ENCODE measurements at regions not wholly inside any gene's neighbourhood (a gene's known extent, or its start where the extent isn't known, plus 50 kb on each side); places are given as distances from the start of the nearest gene placed in this dataset.
"Not testable (repeated sequence)": the region's sequence is repeated elsewhere in the genome, so short reads cannot be mapped to it uniquely, and the experiment has no call there.

- no peak for DNase-seq
These were observed 331.2 kb downstream of the PAPSS1 start for GRCh38 chr4:107388736-107389274.

- DNase-seq = no peak
These were observed 339.1 kb downstream of the PAPSS1 start for GRCh38 chr4:107380836-107381438.

- DNase-seq = no peak
These were observed 339.8 kb downstream of the PAPSS1 start for GRCh38 chr4:107380190-107380589.

- DNase-seq = peak; percentile 13
These were observed 340.8 kb downstream of the PAPSS1 start for GRCh38 chr4:107379054-107379869.

- DNase-seq = no peak
These were observed 340.2 kb upstream of the DKK2 start for GRCh38 chr4:107376293-107376692.

GRCh38 chr4:107366900-107367299, 330.8 kb upstream of the DKK2 start:
- DNase-seq = no peak

GRCh38 chr4:107366016-107366735, 330.1 kb upstream of the DKK2 start:
- DNase-seq = no peak

GRCh38 chr4:107363125-107363524, 327.0 kb upstream of the DKK2 start:
- DNase-seq = no peak

GRCh38 chr4:107359208-107359607, 323.1 kb upstream of the DKK2 start:
- DNase-seq = no peak

- DNase-seq = not testable (repeated sequence)
These were observed 318.2 kb upstream of the DKK2 start for GRCh38 chr4:107354304-107354703.

GRCh38 chr4:107351196-107351595, 315.1 kb upstream of the DKK2 start:
- no peak for DNase-seq

- no peak for DNase-seq
These were observed 313.6 kb upstream of the DKK2 start for GRCh38 chr4:107349732-107350131.

- DNase-seq = no peak
These were observed 313.2 kb upstream of the DKK2 start for GRCh38 chr4:107349266-107349665.

GRCh38 chr4:107348188-107349050, 312.3 kb upstream of the DKK2 start:
- DNase-seq = no peak

GRCh38 chr4:107333518-107333917, 297.4 kb upstream of the DKK2 start:
- no peak for DNase-seq

- DNase-seq = not testable (repeated sequence)
These were observed 296.5 kb upstream of the DKK2 start for GRCh38 chr4:107332656-107333055.

GRCh38 chr4:107330916-107331315, 294.8 kb upstream of the DKK2 start:
- DNase-seq = peak; percentile 48

- no peak for DNase-seq
These were observed 283.3 kb upstream of the DKK2 start for GRCh38 chr4:107319386-107319785.

- no peak for DNase-seq
These were observed 282.0 kb upstream of the DKK2 start for GRCh38 chr4:107318078-107318477.

- no peak for DNase-seq
These were observed 281.5 kb upstream of the DKK2 start for GRCh38 chr4:107317611-107318010.

- no peak for DNase-seq
These were observed 279.5 kb upstream of the DKK2 start for GRCh38 chr4:107315584-107315983.

- no peak for DNase-seq
These were observed 278.0 kb upstream of the DKK2 start for GRCh38 chr4:107314156-107314555.

- no peak for DNase-seq
These were observed 276.3 kb upstream of the DKK2 start for GRCh38 chr4:107312366-107312765.

Measured in COR-L47 (cell line).